ENCODE measurements at regions not wholly inside any gene's neighbourhood (a gene's known extent, or its start where the extent isn't known, plus 50 kb on each side); places are given as distances from the start of the nearest gene placed in this dataset.

- Histone ChIP-seq H3K4me1 (no peaks in the 10 kb centered on the region), H3K27ac (no peak overlapping the region), H3K27me3 (no peaks in the 10 kb centered on the region), H3K9me3 (no peaks in the 10 kb centered on the region), H3K4me3 (no peak overlapping the region), H3K36me3 (no peaks in the 10 kb centered on the region)
- TF ChIP-seq, protein P1, sequence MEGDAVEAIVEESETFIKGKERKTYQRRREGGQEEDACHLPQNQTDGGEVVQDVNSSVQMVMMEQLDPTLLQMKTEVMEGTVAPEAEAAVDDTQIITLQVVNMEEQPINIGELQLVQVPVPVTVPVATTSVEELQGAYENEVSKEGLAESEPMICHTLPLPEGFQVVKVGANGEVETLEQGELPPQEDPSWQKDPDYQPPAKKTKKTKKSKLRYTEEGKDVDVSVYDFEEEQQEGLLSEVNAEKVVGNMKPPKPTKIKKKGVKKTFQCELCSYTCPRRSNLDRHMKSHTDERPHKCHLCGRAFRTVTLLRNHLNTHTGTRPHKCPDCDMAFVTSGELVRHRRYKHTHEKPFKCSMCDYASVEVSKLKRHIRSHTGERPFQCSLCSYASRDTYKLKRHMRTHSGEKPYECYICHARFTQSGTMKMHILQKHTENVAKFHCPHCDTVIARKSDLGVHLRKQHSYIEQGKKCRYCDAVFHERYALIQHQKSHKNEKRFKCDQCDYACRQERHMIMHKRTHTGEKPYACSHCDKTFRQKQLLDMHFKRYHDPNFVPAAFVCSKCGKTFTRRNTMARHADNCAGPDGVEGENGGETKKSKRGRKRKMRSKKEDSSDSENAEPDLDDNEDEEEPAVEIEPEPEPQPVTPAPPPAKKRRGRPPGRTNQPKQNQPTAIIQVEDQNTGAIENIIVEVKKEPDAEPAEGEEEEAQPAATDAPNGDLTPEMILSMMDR (IDR thresholded peaks at IDR 0.05), result no peak
- TF ChIP-seq EP300 (IDR thresholded peaks at IDR 0.05) (no peak), POLR2AphosphoS5 (IDR thresholded peaks at IDR 0.05) (no peak), POLR2A (IDR thresholded peaks at IDR 0.05) (no peak)
- no peak for DNase-seq (ENCODE audit: low spot score in 2 of 2)
- WGBS, result 97% methylated on average over 1 of the region's 1 CpG
Observed at GRCh38 chr11:110891411-110891810, 179.2 kb upstream of the ARHGAP20 start.

DNA sequence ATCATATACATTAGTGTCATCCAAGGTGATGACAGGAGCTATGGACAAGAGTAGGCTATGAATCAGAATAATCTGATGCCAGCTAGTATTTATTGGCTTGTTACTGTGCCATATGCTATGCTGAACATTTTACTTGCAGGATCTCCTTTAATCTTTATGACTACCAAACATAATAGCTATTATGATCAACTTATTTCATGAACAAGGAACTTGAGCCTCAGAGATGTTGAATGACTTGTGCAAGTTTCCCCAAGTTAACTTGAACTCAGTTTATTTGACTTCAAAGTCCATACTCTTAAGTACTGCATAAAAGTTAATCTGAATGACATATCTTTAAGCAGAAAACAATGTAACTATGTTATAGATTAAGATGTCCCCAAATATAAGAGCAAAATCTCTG lies 178.8 kb upstream of the ARHGAP20 start:
- DNase-seq (ENCODE audit: low spot score in 2 of 2), result no peak
- Histone ChIP-seq H3K4me3 (no peak overlapping the region), H3K27ac (no peak overlapping the region), H3K4me1 (no peaks in the 10 kb centered on the region), H3K27me3 (no peaks in the 10 kb centered on the region), H3K36me3 (no peaks in the 10 kb centered on the region), H3K9me3 (no peaks in the 10 kb centered on the region)
- no peak for TF ChIP-seq EP300 (IDR thresholded peaks at IDR 0.05)
- TF ChIP-seq, protein P1 (IDR thresholded peaks at IDR 0.05), result no peak
- TF ChIP-seq POLR2AphosphoS5 (IDR thresholded peaks at IDR 0.05), result no peak
- TF ChIP-seq POLR2A (IDR thresholded peaks at IDR 0.05), result no peak

DNA sequence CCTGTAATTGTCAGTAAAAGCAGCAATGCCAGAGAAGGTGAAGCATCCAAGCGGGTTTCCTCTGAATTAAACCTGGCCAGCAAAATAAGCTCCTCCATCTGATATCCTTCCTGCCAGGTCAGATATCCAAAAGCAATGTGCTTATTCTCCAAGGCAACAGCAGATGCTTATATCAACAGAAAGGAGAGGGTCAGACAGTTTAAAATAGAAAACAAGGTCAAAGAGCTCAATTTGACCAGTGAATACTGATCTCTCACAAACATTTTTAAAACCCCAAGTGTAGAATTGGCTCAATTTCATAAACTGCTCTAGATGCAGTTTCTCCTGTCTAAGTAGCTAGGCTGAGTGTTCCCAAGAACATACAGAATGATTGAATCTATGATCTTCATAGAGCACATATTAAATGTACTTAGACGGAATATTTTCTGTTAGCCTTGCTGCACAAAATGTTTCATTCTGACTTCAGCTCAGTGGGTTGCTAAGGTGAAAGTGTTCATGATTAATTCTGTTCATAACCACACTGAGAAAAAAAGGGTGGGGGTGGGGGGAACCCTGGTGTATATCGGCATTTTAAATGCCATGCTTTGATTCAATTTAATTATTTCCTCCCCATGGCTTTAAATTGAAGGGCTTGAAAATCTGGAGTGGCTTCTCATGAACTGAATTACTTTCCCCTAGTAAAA lies 174.2 kb upstream of the ARHGAP20 start:
- H3K9me3 ChIP-seq, result no peaks in the 10 kb centered on the region
- H3K27ac ChIP-seq, result no peak overlapping the region
- no peaks in the 10 kb centered on the region for H3K36me3 ChIP-seq
- 83% methylated on average over 3 of the region's 3 CpGs for WGBS
- no peaks in the 10 kb centered on the region for H3K4me1 ChIP-seq
- DNase-seq (ENCODE audit: low spot score in 2 of 2), result no peak
- H3K4me3 ChIP-seq, result no peak overlapping the region
- TF ChIP-seq EP300 (IDR thresholded peaks at IDR 0.05), result no peak
- TF ChIP-seq POLR2A (IDR thresholded peaks at IDR 0.05), result no peak
- TF ChIP-seq POLR2AphosphoS5 (IDR thresholded peaks at IDR 0.05), result no peak
- TF ChIP-seq, protein P1 (IDR thresholded peaks at IDR 0.05), result no peak
- H3K27me3 ChIP-seq, result no peaks in the 10 kb centered on the region

GRCh38 chr11:110883256-110883655 lies 171.0 kb upstream of the ARHGAP20 start:
- 68% methylated on average over 3 of the region's 3 CpGs for WGBS
- Histone ChIP-seq H3K9me3 (no peaks in the 10 kb centered on the region), H3K27ac (no peak overlapping the region), H3K27me3 (no peaks in the 10 kb centered on the region), H3K36me3 (no peaks in the 10 kb centered on the region), H3K4me1 (no peaks in the 10 kb centered on the region), H3K4me3 (no peak overlapping the region)
- no peak for TF ChIP-seq POLR2A (IDR thresholded peaks at IDR 0.05)
- TF ChIP-seq EP300 (IDR thresholded peaks at IDR 0.05), result no peak
- TF ChIP-seq, protein P1 (IDR thresholded peaks at IDR 0.05), result no peak
- no peak for TF ChIP-seq POLR2AphosphoS5 (IDR thresholded peaks at IDR 0.05)
- DNase-seq (ENCODE audit: low spot score in 2 of 2), result no peak

GRCh38 chr11:110878513-110878912 lies 166.3 kb upstream of the ARHGAP20 start:
- H3K27me3 ChIP-seq, result no peaks in the 10 kb centered on the region
- no peaks in the 10 kb centered on the region for H3K36me3 ChIP-seq
- no peak overlapping the region for H3K4me3 ChIP-seq
- TF ChIP-seq, protein P1 (IDR thresholded peaks at IDR 0.05), result no peak
- no peak for TF ChIP-seq POLR2AphosphoS5 (IDR thresholded peaks at IDR 0.05)
- no peak for TF ChIP-seq EP300 (IDR thresholded peaks at IDR 0.05)
- TF ChIP-seq POLR2A (IDR thresholded peaks at IDR 0.05), result no peak
- H3K27ac ChIP-seq, result no peak overlapping the region
- no peak for DNase-seq (ENCODE audit: low spot score in 2 of 2)
- H3K4me1 ChIP-seq, result no peaks in the 10 kb centered on the region
- 38% methylated on average over 1 of the region's 1 CpG for WGBS
- H3K9me3 ChIP-seq, result no peaks in the 10 kb centered on the region

Data from suprapubic skin (tissue), 4 donors.